Endothelial cell of umbilical vein (primary cell): ENCODE measurements at regions not wholly inside any gene's neighbourhood (a gene's known extent, or its start where the extent isn't known, plus 50 kb on each side); places are given as distances from the start of the nearest gene placed in this dataset.

ENCODE experiments used
- BruUV-seq: library from RNA; stranded (reverse); fragments of 400-500 nt; replicated peaks from 2 replicates; lab custom pipeline; 2021; lab: Mats Ljungman, UMichigan
- CTCF ChIA-PET: fragments of 300-600, 350-600 bp; sonication (Branson Sonifier 250); formaldehyde crosslinking; loops from one replicate; lab custom pipeline; 2021; ENCODE audit warnings: antibody characterized with exemption, inconsistent platforms; lab: Charles Lee
- POLR2A ChIA-PET: fragments of 300-600, 350-600 bp; sonication (Branson Sonifier 250); formaldehyde crosslinking; loops from one replicate; lab custom pipeline; 2021; ENCODE audit warnings: antibody characterized with exemption, inconsistent platforms; lab: Charles Lee
- DNase-seq: peaks from one replicate; pipeline ENCODE4 v3.0.0-alpha.2; 2011; ENCODE audit warnings: low read depth, low spot score
- FAIRE-seq: peaks from 2 replicates; lab custom pipeline; 2011; peaks lifted over from hg19 to GRCh38; lab: Jason Lieb, UNC
- H2AFZ ChIP-seq: 2 replicates; pipeline ENCODE4 v1.6.0; 2012; ENCODE audit warnings: low read depth, low read length, control low read depth, inconsistent platforms
- H3K27ac ChIP-seq: 2 replicates; pipeline ENCODE4 v1.5.1; 2011; ENCODE audit warnings: low read depth, mild to moderate bottlenecking, control low read depth, low read length, moderate library complexity; ENCODE audit not compliant: insufficient read depth
- H3K27me3 ChIP-seq, 2 experiments: 2 replicates each; pipeline versions ENCODE4 v1.6.0 to v1.6.1; 2011; ENCODE audit warnings: low read length in 2 of 2, mixed read lengths in 1 of 2; ENCODE audit not compliant: control insufficient read depth in 2 of 2, insufficient read depth in 2 of 2
- H3K36me3 ChIP-seq, 2 experiments: 2 replicates in 1 of 2; 3 replicates in 1 of 2; pipeline ENCODE4 v1.5.1; 2011; ENCODE audit warnings: low read length in 2 of 2, mild to moderate bottlenecking in 1 of 2, moderate library complexity in 1 of 2; ENCODE audit not compliant: control insufficient read depth in 2 of 2, insufficient read depth in 2 of 2; ENCODE audit errors: extremely low read depth in 1 of 2
- H3K4me1 ChIP-seq: 3 replicates; pipeline ENCODE4 v1.5.1; 2011; ENCODE audit warnings: mild to moderate bottlenecking, low read length; ENCODE audit not compliant: control insufficient read depth, insufficient read depth; ENCODE audit errors: extremely low read depth
- H3K4me2 ChIP-seq: 2 replicates; pipeline ENCODE4 v1.6.1; 2011; ENCODE audit warnings: low read length, control low read depth, mixed read lengths; ENCODE audit not compliant: insufficient read depth
- H3K4me3 ChIP-seq, 3 experiments: fragments of 200-600 bp in 1 of 3; sonication (generic), shearing (Covaris generic) in 1 of 3; replicated peaks in 1 of 3; 2 replicates each; pipeline ENCODE4 v1.5.1; 2011 to 2016; ENCODE audit warnings: control low read depth in 3 of 3, low read length in 3 of 3, mild to moderate bottlenecking in 2 of 3, inconsistent platforms in 1 of 3, low read depth in 1 of 3, moderate library complexity in 1 of 3; ENCODE audit not compliant: insufficient read depth in 1 of 3
- H3K79me2 ChIP-seq: 2 replicates; pipeline ENCODE4 v1.6.0; 2012; ENCODE audit warnings: low read length, inconsistent platforms; ENCODE audit not compliant: control insufficient read depth, insufficient read depth
- H3K9ac ChIP-seq: replicated peaks from 2 replicates; pipeline ENCODE3; 2011; ENCODE audit warnings: low read length, control low read depth; ENCODE audit not compliant: insufficient read depth; ENCODE audit errors: extremely low read depth
- H3K9me1 ChIP-seq: replicated peaks from 3 replicates; pipeline ENCODE4 v1.6.0; 2011; ENCODE audit warnings: mild to moderate bottlenecking, low read length; ENCODE audit not compliant: control insufficient read depth, insufficient read depth; ENCODE audit errors: extremely low read depth
- H3K9me3 ChIP-seq: replicated peaks from 2 replicates; pipeline ENCODE4 v1.5.1; 2012; ENCODE audit warnings: low read length, inconsistent platforms; ENCODE audit not compliant: control insufficient read depth, insufficient read depth
- H4K20me1 ChIP-seq: replicated peaks from 2 replicates; pipeline ENCODE3; 2011; ENCODE audit warnings: mild to moderate bottlenecking, low read length; ENCODE audit not compliant: control insufficient read depth, insufficient read depth; ENCODE audit errors: extremely low read depth
- CTCF ChIP-seq, 2 donors: IDR thresholded peaks; 1 replicate in 1 of 2; 2 replicates in 1 of 2; pipeline ENCODE4 v1.5.1; 2011; ENCODE audit warnings: low read length in 2 of 2, mild to moderate bottlenecking in 2 of 2, moderate library complexity in 2 of 2, control low read depth in 1 of 2, inconsistent platforms in 1 of 2, low read depth in 1 of 2; ENCODE audit not compliant: insufficient read depth in 1 of 2; ENCODE audit errors: extremely low read depth in 1 of 2
- EZH2 ChIP-seq: IDR thresholded peaks from 2 replicates; pipeline ENCODE4 v1.6.1; 2012; ENCODE audit warnings: borderline replicate concordance, low read depth, mild to moderate bottlenecking, moderate library complexity, low read length, inconsistent platforms; ENCODE audit not compliant: severe bottlenecking
- FOS ChIP-seq: IDR thresholded peaks from 2 replicates; pipeline ENCODE4 v1.6.1; 2011; ENCODE audit warnings: mild to moderate bottlenecking, low read length, moderate library complexity, borderline replicate concordance; ENCODE audit not compliant: insufficient read depth
- GATA2 ChIP-seq: IDR thresholded peaks from 2 replicates; pipeline ENCODE4 v1.7.0; 2011; ENCODE audit warnings: low read depth, mild to moderate bottlenecking, moderate library complexity, mixed read lengths, low read length; ENCODE audit not compliant: insufficient read length, insufficient read depth
- JUN ChIP-seq: IDR thresholded peaks from 2 replicates; pipeline ENCODE4 v1.6.1; 2011; ENCODE audit warnings: borderline replicate concordance, low read depth; ENCODE audit not compliant: insufficient read length, insufficient read depth
- MAX ChIP-seq: IDR thresholded peaks from 2 replicates; pipeline ENCODE4 v1.6.1; 2011; ENCODE audit not compliant: insufficient read depth, insufficient read length
- MYC ChIP-seq: IDR thresholded peaks from one replicate; pipeline ENCODE4 v1.6.1; 2011; ENCODE audit warnings: mild to moderate bottlenecking, low read depth, low read length
- POLR2A ChIP-seq: IDR thresholded peaks from 2 replicates; pipeline ENCODE4 v1.6.1; 2012; ENCODE audit warnings: low read depth, mild to moderate bottlenecking, control low read depth, low read length
- POLR2AphosphoS5 ChIP-seq: IDR thresholded peaks from 2 replicates; pipeline ENCODE4 v1.6.1; 2012; ENCODE audit warnings: low read depth, mild to moderate bottlenecking, control low read depth, low read length, moderate library complexity; ENCODE audit not compliant: insufficient read depth
- dilution Hi-C: fragments of 300-500 bp; cut with MboI; formaldehyde crosslinking; loops from one replicate; pipeline ENCODE4 v1.15.0; 2019; ENCODE audit warnings: low sequenced_read_pairs; ENCODE audit not compliant: extremely low pct_ligation_motif_present
- intact Hi-C: fragments of 100-400 bp; cut with micrococcal nuclease; formaldehyde crosslinking; loops from one replicate; pipeline ENCODE4 v1.10.0; 2022

- Histone ChIP-seq H3K36me3 (no peaks in the 10 kb centered on the region), H4K20me1 (no peaks in the 10 kb centered on the region), H3K27ac (no peak overlapping the region), H3K9ac (no peak overlapping the region), H3K9me3 (peaks cover 3% of the 10 kb centered on the region), H3K4me3 (no peak overlapping the region), H3K27me3 (no peaks in the 10 kb centered on the region), H3K79me2 (no peaks in the 10 kb centered on the region), H3K4me2 (no peak overlapping the region), H3K4me1 (no peaks in the 10 kb centered on the region), H2AFZ (no peak overlapping the region), H3K9me1 (no peaks in the 10 kb centered on the region)
- TF ChIP-seq MAX (no peak), EZH2 (no peak), GATA2 (no peak), MYC (no peak)
- DNase-seq = no peak
- BruUV-seq = no TSS peak
- no peak for FAIRE-seq
- CTCF ChIA-PET = interaction anchor here (1.1 kb wide), 1 partner anchor 157 kb away, joined by 3 read pairs; no protein-coding TSS in a partner anchor
- POLR2A ChIA-PET = no interaction called here
- dilution Hi-C loops (no loop called here), intact Hi-C loops (no loop called here)
These were observed 256.2 kb downstream of the SDHAF3 start for GRCh38 chr7:97373736-97374135.

GRCh38 chr7:97377713-97378112 lies 260.2 kb downstream of the SDHAF3 start:
- BruUV-seq = no TSS peak
- Histone ChIP-seq H3K4me3 (no peak overlapping the region), H3K9me3 (no peaks in the 10 kb centered on the region), H3K4me2 (no peak overlapping the region), H3K36me3 (no peaks in the 10 kb centered on the region), H3K79me2 (no peaks in the 10 kb centered on the region), H3K27ac (no peak overlapping the region), H4K20me1 (no peaks in the 10 kb centered on the region), H3K9ac (no peak overlapping the region), H3K27me3 (no peaks in the 10 kb centered on the region), H3K9me1 (no peaks in the 10 kb centered on the region), H3K4me1 (no peaks in the 10 kb centered on the region), H2AFZ (no peak overlapping the region)
- ChIA-PET CTCF (interaction anchor here (0.7 kb wide), 1 partner anchor 42 kb away, joined by 3 read pairs; no protein-coding TSS in a partner anchor), POLR2A (no interaction called here)
- no peak for FAIRE-seq
- intact Hi-C loops (no loop called here), dilution Hi-C loops (no loop called here)
- TF ChIP-seq CTCF (IDR thresholded peaks at IDR 0.05; ENCODE audit: extremely low read depth in 1 of 2, insufficient read depth in 1 of 2, low read depth in 1 of 2, low read length in 2 of 2) = no peak
- TF ChIP-seq POLR2AphosphoS5 = no peak
- no peak for TF ChIP-seq MYC
- TF ChIP-seq FOS = no peak
- TF ChIP-seq JUN = no peak
- no peak for TF ChIP-seq EZH2
- no peak for TF ChIP-seq GATA2
- TF ChIP-seq POLR2A = no peak
- TF ChIP-seq MAX = no peak
- no peak for DNase-seq
